Peyer's patch (tissue), 4 donors: ENCODE measurements at regions not wholly inside any gene's neighbourhood (a gene's known extent, or its start where the extent isn't known, plus 50 kb on each side); places are given as distances from the start of the nearest gene placed in this dataset.

ENCODE experiments used
- CTCF ChIP-seq, 6 experiments: fragments of 450-650 bp in 4 of 6; fragments of 200-600 bp in 2 of 6; sonication (generic) in 1 of 6; IDR thresholded peaks; one replicate each; pipeline ENCODE4 v1.5.1; 2017 to 2019; ENCODE audit warnings: antibody characterized with exemption in 6 of 6, mild to moderate bottlenecking in 3 of 6, moderate library complexity in 1 of 6
- POLR2A ChIP-seq, 2 donors: fragments of 450-650 bp; IDR thresholded peaks; one replicate each; pipeline ENCODE4 v1.5.1; 2017; ENCODE audit warnings: antibody characterized with exemption in 2 of 2, mild to moderate bottlenecking in 2 of 2, moderate library complexity in 2 of 2

GRCh38 chr1:101728029-101728428 lies 268.7 kb downstream of the OLFM3 start:
- TF ChIP-seq POLR2A (IDR thresholded peaks at IDR 0.05) (no peak), CTCF (IDR thresholded peaks at IDR 0.05) (no peak)
